HL-60 (cell line): ENCODE measurements at regions not wholly inside any gene's neighbourhood (a gene's known extent, or its start where the extent isn't known, plus 50 kb on each side); places are given as distances from the start of the nearest gene placed in this dataset.

Source experiments
- CTCF ChIP-seq: IDR thresholded peaks from one replicate; pipeline ENCODE4 v1.5.1; 2011; ENCODE audit warnings: low read length, control low read depth, inconsistent platforms; ENCODE audit not compliant: insufficient read depth
- POLR2AphosphoS5 ChIP-seq: IDR thresholded peaks from 2 replicates; pipeline ENCODE4 v1.6.1; 2012; ENCODE audit warnings: low read depth
- REST ChIP-seq: IDR thresholded peaks from 2 replicates; pipeline ENCODE4 v1.6.1; 2012; ENCODE audit warnings: low read depth; ENCODE audit not compliant: insufficient replicate concordance
- SPI1 ChIP-seq: IDR thresholded peaks from 2 replicates; pipeline ENCODE4 v1.6.1; 2012; ENCODE audit warnings: low read depth, mild to moderate bottlenecking, borderline replicate concordance

DNA sequence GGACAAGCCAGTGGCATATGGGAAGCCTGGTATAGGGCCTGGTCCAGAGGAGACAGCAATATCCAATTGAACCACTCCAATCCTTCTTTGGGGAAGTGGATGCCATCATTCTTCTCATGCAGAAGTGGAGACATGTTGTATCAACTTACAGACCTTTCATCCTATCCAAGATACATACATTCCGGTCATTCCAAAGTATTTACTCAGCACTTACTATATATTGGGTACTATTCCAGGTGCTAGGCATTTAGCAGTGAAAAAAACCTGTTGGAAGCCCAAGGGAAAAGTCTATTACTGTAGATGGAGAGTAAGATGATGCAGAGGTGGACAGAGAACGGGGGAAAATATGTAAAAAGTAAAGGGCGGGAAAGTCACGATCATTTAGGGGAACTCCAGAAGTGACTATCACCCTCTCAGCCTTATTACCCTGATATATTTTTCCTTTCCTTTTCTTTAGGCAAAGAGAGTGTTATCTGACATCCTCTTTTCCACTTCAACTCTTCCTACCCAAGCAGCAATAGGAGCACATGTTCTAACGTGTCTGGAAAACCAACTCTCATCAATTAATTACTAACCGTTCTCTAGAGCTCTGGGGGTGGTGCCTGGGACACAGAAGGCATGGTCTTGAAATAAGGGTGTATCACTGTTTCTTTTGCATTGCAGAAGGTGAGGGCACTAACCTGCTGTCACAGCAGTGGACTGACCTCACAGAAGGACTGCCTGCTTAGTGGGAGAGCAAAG is 210.1 kb upstream of the MAF start:
- TF ChIP-seq SPI1: no peak
- TF ChIP-seq CTCF: no peak
- TF ChIP-seq REST: no peak
- TF ChIP-seq POLR2AphosphoS5: no peak
